Naive thymus-derived CD4-positive, alpha-beta T cell (primary cell): ENCODE measurements at regions not wholly inside any gene's neighbourhood (a gene's known extent, or its start where the extent isn't known, plus 50 kb on each side); places are given as distances from the start of the nearest gene placed in this dataset.

Experiments used
- ATAC-seq: fragments of 150-1000 bp; cut with Tn5 transposase; 2 replicates; pipeline ENCODE4 v1.10.0; 2021; ENCODE audit warnings: mild to moderate bottlenecking, moderate library complexity
- CTCF ChIA-PET: fragments of 350-600 bp; sonication (Branson Sonifier 250); formaldehyde crosslinking; loops from one replicate; lab custom pipeline; 2021; ENCODE audit warnings: antibody characterized with exemption; lab: Charles Lee
- POLR2A ChIA-PET: fragments of 350-600 bp; sonication (Branson Sonifier 250); formaldehyde crosslinking; loops from one replicate; lab custom pipeline; 2021; ENCODE audit warnings: antibody characterized with exemption, inconsistent platforms; lab: Charles Lee
- DNase-seq, 9 donors: peaks; one replicate each; pipeline versions ENCODE4 v3.0.0 to v3.0.0-alpha.2; 2020 to 2022; ENCODE audit warnings: mixed read lengths in 1 of 9
- H3K27ac ChIP-seq: one replicate; pipeline ENCODE4 v1.7.0; 2013; ENCODE audit warnings: mild to moderate bottlenecking, low read depth, low read length, moderate library complexity
- H3K27me3 ChIP-seq, 2 donors: one replicate each; pipeline ENCODE4 v1.7.0; 2013; ENCODE audit warnings: low read length in 2 of 2, mild to moderate bottlenecking in 2 of 2, moderate library complexity in 2 of 2; ENCODE audit not compliant: control insufficient read depth in 2 of 2, insufficient read depth in 2 of 2
- H3K36me3 ChIP-seq, 3 experiments: 1 replicate in 2 of 3; 2 replicates in 1 of 3; pipeline ENCODE4 v1.7.0; 2013; ENCODE audit warnings: low read length in 3 of 3, mild to moderate bottlenecking in 3 of 3, moderate library complexity in 1 of 3; ENCODE audit not compliant: insufficient read depth in 3 of 3, control insufficient read depth in 2 of 3
- H3K4me1 ChIP-seq, 2 donors: one replicate each; pipeline ENCODE4 v1.7.0; 2013; ENCODE audit warnings: low read length in 2 of 2, mild to moderate bottlenecking in 2 of 2, moderate library complexity in 1 of 2; ENCODE audit not compliant: control insufficient read depth in 2 of 2, insufficient read depth in 2 of 2
- H3K4me3 ChIP-seq: 2 replicates; pipeline ENCODE4 v1.7.0; 2013; ENCODE audit warnings: mild to moderate bottlenecking, low read length
- H3K9me3 ChIP-seq, 3 experiments: 1 replicate in 2 of 3; 2 replicates in 1 of 3; pipeline ENCODE4 v1.7.0; 2013; ENCODE audit warnings: low read length in 3 of 3; ENCODE audit not compliant: control insufficient read depth in 2 of 3
- H3K27ac Mint-ChIP-seq, 9 donors: one replicate each; pipeline ENCODE4 v1.8.0; 2020 to 2022; ENCODE audit warnings: mixed read lengths in 9 of 9, mild to moderate bottlenecking in 8 of 9, moderate library complexity in 5 of 9, inconsistent platforms in 2 of 9
- H3K27me3 Mint-ChIP-seq, 5 donors: one replicate each; pipeline ENCODE4 v1.8.0; 2021 to 2022; ENCODE audit warnings: mixed read lengths in 5 of 5, mild to moderate bottlenecking in 1 of 5
- H3K36me3 Mint-ChIP-seq, 5 donors: one replicate each; pipeline ENCODE4 v1.8.0; 2020 to 2022; ENCODE audit warnings: mixed read lengths in 5 of 5, mild to moderate bottlenecking in 3 of 5, inconsistent platforms in 1 of 5
- H3K4me1 Mint-ChIP-seq, 7 donors: one replicate each; pipeline ENCODE4 v1.8.0; 2020 to 2022; ENCODE audit warnings: mixed read lengths in 7 of 7, mild to moderate bottlenecking in 3 of 7, inconsistent platforms in 1 of 7
- H3K4me3 Mint-ChIP-seq, 10 donors: one replicate each; pipeline ENCODE4 v1.8.0; 2020 to 2022; ENCODE audit warnings: mild to moderate bottlenecking in 10 of 10, mixed read lengths in 10 of 10, moderate library complexity in 6 of 10, inconsistent platforms in 2 of 10
- H3K9me3 Mint-ChIP-seq, 11 donors: one replicate each; pipeline ENCODE4 v1.8.0; 2020 to 2022; ENCODE audit warnings: mixed read lengths in 11 of 11, mild to moderate bottlenecking in 4 of 11, inconsistent platforms in 1 of 11, moderate library complexity in 1 of 11
- intact Hi-C, 2 donors: fragments of 100-400 bp; cut with micrococcal nuclease; formaldehyde crosslinking; loops; one replicate each; pipeline ENCODE4 v1.15.1; 2023

DNA sequence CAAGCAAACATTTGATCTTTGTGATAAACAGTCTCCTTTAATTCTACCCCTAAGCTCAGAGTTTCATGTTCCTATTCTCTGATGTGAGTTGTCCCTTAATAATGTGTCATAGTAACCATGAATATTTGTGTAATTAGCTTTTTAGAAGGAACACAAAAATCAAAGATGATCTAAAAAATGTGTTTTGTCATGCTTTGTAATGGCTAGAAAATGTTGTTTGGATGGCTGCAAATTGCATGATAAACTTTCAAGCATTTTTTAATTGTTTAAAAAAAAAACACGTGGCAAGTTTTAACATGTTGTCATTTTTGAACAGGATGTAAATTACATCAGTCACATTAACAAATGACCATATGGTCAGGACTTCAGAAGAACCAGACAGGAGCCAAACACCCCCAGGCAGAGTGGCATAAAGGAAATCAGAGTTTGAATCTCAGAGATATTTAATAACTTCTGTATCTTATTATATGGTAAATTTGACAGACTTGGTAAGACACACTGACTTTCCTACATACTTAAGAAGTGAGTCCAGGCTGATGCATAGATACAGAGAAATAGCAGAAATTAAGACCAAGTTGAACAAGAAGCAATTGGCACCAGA, 223.9 kb upstream of the VEGFC start:
- intact Hi-C loops = no loop called here
- H3K27ac Mint-ChIP-seq = no peak overlapping the region
- no peak for ATAC-seq

DNA sequence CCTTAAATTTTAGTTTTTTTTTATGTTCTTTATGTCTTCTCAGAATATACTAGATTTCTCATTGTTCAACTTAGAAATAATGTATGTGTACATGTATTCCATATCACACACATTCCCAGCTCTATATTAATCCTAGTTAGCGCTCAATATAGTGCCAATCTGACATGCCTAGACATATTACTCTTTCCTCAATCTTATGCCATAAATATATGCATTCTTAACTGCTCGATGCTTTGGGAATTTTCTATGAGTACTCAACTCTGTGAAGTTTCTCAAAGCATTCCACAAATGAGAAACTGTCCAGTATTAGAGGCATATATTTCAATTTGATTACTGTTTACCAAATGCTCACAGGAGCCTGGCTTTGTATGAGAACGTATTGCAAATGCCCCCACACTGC, 231.2 kb upstream of the VEGFC start:
- H3K36me3 ChIP-seq = no peaks in the 10 kb centered on the region
- peaks cover 0 to 28% (median 9%) of the 10 kb centered on the region in 11 donors for H3K9me3 Mint-ChIP-seq
- intact Hi-C loops = no loop called here
- no peak overlapping the region for H3K4me3 Mint-ChIP-seq
- H3K27ac ChIP-seq = no peak overlapping the region
- POLR2A ChIA-PET = no interaction called here
- H3K9me3 ChIP-seq = no peaks in the 10 kb centered on the region
- no peaks in the 10 kb centered on the region for H3K36me3 Mint-ChIP-seq
- no peaks in the 10 kb centered on the region for H3K27me3 ChIP-seq
- no peak for DNase-seq
- CTCF ChIA-PET = no interaction called here
- H3K27ac Mint-ChIP-seq = no peak overlapping the region
- ATAC-seq = no peak
- no peak overlapping the region for H3K4me3 ChIP-seq
- no peaks in the 10 kb centered on the region for H3K27me3 Mint-ChIP-seq
- H3K4me1 Mint-ChIP-seq = no peaks in the 10 kb centered on the region
- H3K4me1 ChIP-seq = no peaks in the 10 kb centered on the region

More for the DNA sequence above, 223.9 kb upstream of the VEGFC start:
- no peak overlapping the region for H3K4me3 Mint-ChIP-seq
- no peak for DNase-seq
- Histone ChIP-seq H3K27ac (no peak overlapping the region), H3K4me1 (no peaks in the 10 kb centered on the region), H3K4me3 (no peak overlapping the region), H3K36me3 (no peaks in the 10 kb centered on the region), H3K9me3 (peaks cover 0 to 8% (median 3%) of the 10 kb centered on the region in 3 experiments), H3K27me3 (no peaks in the 10 kb centered on the region)
- H3K36me3 Mint-ChIP-seq = no peaks in the 10 kb centered on the region
- H3K9me3 Mint-ChIP-seq = peaks cover 4 to 51% (median 17%) of the 10 kb centered on the region in 11 donors
- ChIA-PET POLR2A (no interaction called here), CTCF (interaction anchor here (0.7 kb wide), 1 partner anchor 11 kb away, joined by 4 read pairs; no protein-coding TSS in a partner anchor)
- no peaks in the 10 kb centered on the region for H3K4me1 Mint-ChIP-seq
- H3K27me3 Mint-ChIP-seq = no peaks in the 10 kb centered on the region

DNA sequence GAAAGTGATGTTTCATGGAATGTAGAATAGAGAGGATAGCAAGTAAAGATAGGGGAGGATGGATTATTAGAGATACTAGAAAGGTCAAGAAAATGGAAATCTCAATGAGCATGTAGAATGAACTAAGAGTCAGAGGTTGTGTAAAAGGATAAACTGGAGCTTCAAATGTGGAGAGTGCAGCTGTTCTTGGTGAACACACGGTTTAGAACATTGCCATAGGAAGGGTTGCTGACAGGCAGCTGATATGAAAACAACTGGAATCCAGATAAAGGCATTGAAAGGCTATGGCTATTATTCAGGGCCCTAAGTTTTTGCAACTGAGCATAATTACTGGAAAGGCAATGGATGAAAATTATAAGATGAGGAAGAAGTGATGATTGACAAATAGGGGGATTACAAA, 239.6 kb upstream of the VEGFC start:
- no peak overlapping the region for H3K27ac Mint-ChIP-seq
- peaks cover 0 to 12% (median 0%) of the 10 kb centered on the region in 11 donors for H3K9me3 Mint-ChIP-seq
- Histone ChIP-seq H3K27ac (no peak overlapping the region), H3K36me3 (no peaks in the 10 kb centered on the region), H3K4me1 (no peaks in the 10 kb centered on the region), H3K9me3 (no peaks in the 10 kb centered on the region), H3K27me3 (no peaks in the 10 kb centered on the region), H3K4me3 (no peak overlapping the region)
- CTCF ChIA-PET = no interaction called here
- H3K4me3 Mint-ChIP-seq = no peak overlapping the region
- H3K4me1 Mint-ChIP-seq = no peaks in the 10 kb centered on the region
- intact Hi-C loops = no loop called here
- DNase-seq (no peak), ATAC-seq (no peak)
- POLR2A ChIA-PET = interaction anchor here (0.5 kb wide), 1 partner anchor 77 kb away, joined by 3 read pairs; no protein-coding TSS in a partner anchor
- peaks cover 0 to 3% (median 0%) of the 10 kb centered on the region in 5 donors for H3K27me3 Mint-ChIP-seq
- no peaks in the 10 kb centered on the region for H3K36me3 Mint-ChIP-seq

DNA sequence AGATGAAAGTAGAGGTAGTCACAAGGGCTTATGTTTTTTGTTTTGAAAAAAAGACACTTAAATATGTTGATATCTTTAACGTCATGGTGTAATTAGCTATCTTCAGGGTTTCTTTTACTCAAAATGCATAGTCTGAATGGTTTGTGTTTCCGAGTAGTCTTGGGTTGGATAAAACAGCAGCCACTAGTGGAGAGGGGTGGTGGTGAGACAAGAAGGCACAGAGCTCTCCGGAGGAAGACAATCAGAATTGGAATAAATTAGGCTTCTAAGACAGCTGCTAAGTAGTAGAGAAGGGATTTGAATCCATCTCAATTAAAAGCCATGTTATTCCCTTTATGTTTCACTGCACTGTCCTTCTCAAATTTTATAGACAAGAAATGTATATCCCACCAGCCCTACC, 240.4 kb upstream of the VEGFC start:
- Mint-ChIP-seq H3K9me3 (peaks cover 0 to 8% (median 0%) of the 10 kb centered on the region in 11 donors), H3K4me3 (no peak overlapping the region), H3K36me3 (no peaks in the 10 kb centered on the region), H3K27ac (no peak overlapping the region), H3K27me3 (peaks cover 0 to 7% (median 0%) of the 10 kb centered on the region in 5 donors), H3K4me1 (no peaks in the 10 kb centered on the region)
- Histone ChIP-seq H3K4me1 (no peaks in the 10 kb centered on the region), H3K36me3 (no peaks in the 10 kb centered on the region), H3K27me3 (no peaks in the 10 kb centered on the region), H3K9me3 (no peaks in the 10 kb centered on the region), H3K27ac (no peak overlapping the region), H3K4me3 (no peak overlapping the region)
- ATAC-seq (no peak), DNase-seq (no peak)
- intact Hi-C loops = no loop called here
- ChIA-PET CTCF (no interaction called here), POLR2A (no interaction called here)

DNA sequence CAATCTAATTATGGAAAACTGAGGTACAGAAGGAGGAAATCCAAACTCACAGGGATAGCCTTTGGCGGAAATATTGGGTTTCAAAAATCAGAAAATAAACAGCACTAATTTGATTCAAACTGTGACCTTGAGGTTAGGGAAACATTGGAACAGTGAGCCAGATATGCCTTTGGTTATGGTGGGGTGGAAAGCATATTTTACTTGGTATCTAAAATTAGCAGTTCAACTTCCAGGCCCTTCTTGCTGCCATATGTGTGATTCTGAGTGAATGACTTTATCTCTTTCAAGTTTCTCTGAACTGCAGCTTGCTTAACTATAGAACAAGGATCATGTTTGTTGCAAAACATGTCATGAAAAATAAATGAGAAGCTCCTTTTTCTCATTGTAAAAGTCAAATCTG, 240.9 kb upstream of the VEGFC start:
- Mint-ChIP-seq H3K36me3 (no peaks in the 10 kb centered on the region), H3K4me3 (no peak overlapping the region), H3K9me3 (peaks cover 0 to 8% (median 0%) of the 10 kb centered on the region in 11 donors), H3K27ac (no peak overlapping the region), H3K27me3 (peaks cover 0 to 7% (median 0%) of the 10 kb centered on the region in 5 donors), H3K4me1 (no peaks in the 10 kb centered on the region)
- Histone ChIP-seq H3K9me3 (no peaks in the 10 kb centered on the region), H3K36me3 (no peaks in the 10 kb centered on the region), H3K27me3 (no peaks in the 10 kb centered on the region), H3K4me1 (no peaks in the 10 kb centered on the region), H3K4me3 (no peak overlapping the region), H3K27ac (no peak overlapping the region)
- intact Hi-C loops = no loop called here
- POLR2A ChIA-PET = no interaction called here
- no peak for ATAC-seq
- no peak for DNase-seq
- CTCF ChIA-PET = no interaction called here

DNA sequence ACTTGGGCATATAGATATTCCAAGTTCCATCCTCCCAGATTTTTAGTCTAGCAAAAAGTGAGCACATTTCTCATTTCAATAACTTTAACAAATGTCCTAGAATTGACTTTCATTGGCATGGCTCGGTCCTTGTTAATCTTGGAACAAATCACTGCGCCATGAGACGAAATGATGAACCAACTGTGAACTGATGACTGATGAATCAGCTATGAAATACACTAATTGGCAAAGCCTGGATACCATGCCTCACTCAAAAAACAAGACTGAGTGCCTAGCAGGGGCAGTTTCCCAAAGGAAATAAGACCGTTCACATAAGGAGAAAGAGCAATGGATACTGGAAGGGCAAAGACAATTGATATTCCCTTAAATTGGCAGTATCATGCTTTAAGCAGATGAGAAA, 248.6 kb upstream of the VEGFC start:
- peaks cover 0 to 12% (median 7%) of the 10 kb centered on the region in 5 donors for H3K27me3 Mint-ChIP-seq
- Histone ChIP-seq H3K4me1 (no peaks in the 10 kb centered on the region), H3K4me3 (no peak overlapping the region), H3K27ac (no peak overlapping the region), H3K36me3 (no peaks in the 10 kb centered on the region), H3K27me3 (no peaks in the 10 kb centered on the region), H3K9me3 (no peaks in the 10 kb centered on the region)
- ChIA-PET POLR2A (no interaction called here), CTCF (no interaction called here)
- no peak for DNase-seq
- H3K9me3 Mint-ChIP-seq = peaks cover 0 to 7% (median 0%) of the 10 kb centered on the region in 11 donors
- no peak for ATAC-seq
- H3K36me3 Mint-ChIP-seq = no peaks in the 10 kb centered on the region
- no peaks in the 10 kb centered on the region for H3K4me1 Mint-ChIP-seq
- no peak overlapping the region for H3K27ac Mint-ChIP-seq
- no peak overlapping the region for H3K4me3 Mint-ChIP-seq
- intact Hi-C loops = loop anchor here in 1 of 2 donors (10.0 kb wide), 1 partner anchor 697 kb away; no protein-coding TSS in a partner anchor
